Upper lobe of right lung (tissue), 1 donor: ENCODE measurements at regions not wholly inside any gene's neighbourhood (a gene's known extent, or its start where the extent isn't known, plus 50 kb on each side); places are given as distances from the start of the nearest gene placed in this dataset.

Source experiments
- ATAC-seq: fragments of 200-7000 bp; cut with Tn5 transposase; one replicate; pipeline ENCODE4 v1.9.1; 2020; ENCODE audit warnings: mild to moderate bottlenecking, moderate library complexity
- DNase-seq: peaks from one replicate; pipeline ENCODE4 v3.0.0-alpha.2; 2020
- H3K27ac ChIP-seq: fragments of 200-600 bp; one replicate; pipeline ENCODE4 v1.8.0; 2022
- H3K27me3 ChIP-seq: fragments of 200-600 bp; one replicate; pipeline ENCODE4 v1.8.0; 2022; ENCODE audit warnings: mild to moderate bottlenecking
- H3K36me3 ChIP-seq: fragments of 200-600 bp; one replicate; pipeline ENCODE4 v1.8.0; 2022
- H3K4me1 ChIP-seq: fragments of 200-600 bp; one replicate; pipeline ENCODE4 v1.8.0; 2022
- H3K4me3 ChIP-seq: fragments of 200-600 bp; one replicate; pipeline ENCODE4 v1.8.0; 2022; ENCODE audit warnings: mild to moderate bottlenecking
- H3K9me3 ChIP-seq: fragments of 200-600 bp; one replicate; pipeline ENCODE4 v1.8.0; 2022
- CTCF ChIP-seq: fragments of 200-600 bp; IDR thresholded peaks from one replicate; pipeline ENCODE4 v1.8.0; 2022; ENCODE audit warnings: antibody characterized with exemption
- intact Hi-C: fragments of 100-400 bp; cut with DNase I; formaldehyde crosslinking; loops from one replicate; pipeline ENCODE4 v1.11.0; 2022
- donor health status: DM: no; HTN: yes; CAD: no; lungs with severe emphysema.

- intact Hi-C loops, result no loop called here
- no peak for TF ChIP-seq CTCF
- no peak for ATAC-seq
- DNase-seq, result no peak
- H3K9me3 ChIP-seq, result no peaks in the 10 kb centered on the region
- no peak overlapping the region for H3K4me3 ChIP-seq
- no peaks in the 10 kb centered on the region for H3K36me3 ChIP-seq
- no peaks in the 10 kb centered on the region for H3K27me3 ChIP-seq
- H3K27ac ChIP-seq, result no peak overlapping the region
- H3K4me1 ChIP-seq, result no peaks in the 10 kb centered on the region
Measured at GRCh38 chr12:107528731-107529365, 156.8 kb upstream of the PWP1 start.

- no peaks in the 10 kb centered on the region for H3K9me3 ChIP-seq
- intact Hi-C loops, result no loop called here
Measured at GRCh38 chr12:107529991-107530390, 155.6 kb upstream of the PWP1 start.

GRCh38 chr12:107530701-107531100, 154.9 kb upstream of the PWP1 start:
- intact Hi-C loops, result no loop called here

More at GRCh38 chr12:107529991-107530390, 155.6 kb upstream of the PWP1 start:
- Histone ChIP-seq H3K36me3 (no peaks in the 10 kb centered on the region), H3K27me3 (no peaks in the 10 kb centered on the region), H3K4me1 (no peaks in the 10 kb centered on the region), H3K27ac (no peak overlapping the region), H3K4me3 (no peak overlapping the region)
- ATAC-seq, result no peak
- DNase-seq, result no peak
- TF ChIP-seq CTCF, result no peak

DNA sequence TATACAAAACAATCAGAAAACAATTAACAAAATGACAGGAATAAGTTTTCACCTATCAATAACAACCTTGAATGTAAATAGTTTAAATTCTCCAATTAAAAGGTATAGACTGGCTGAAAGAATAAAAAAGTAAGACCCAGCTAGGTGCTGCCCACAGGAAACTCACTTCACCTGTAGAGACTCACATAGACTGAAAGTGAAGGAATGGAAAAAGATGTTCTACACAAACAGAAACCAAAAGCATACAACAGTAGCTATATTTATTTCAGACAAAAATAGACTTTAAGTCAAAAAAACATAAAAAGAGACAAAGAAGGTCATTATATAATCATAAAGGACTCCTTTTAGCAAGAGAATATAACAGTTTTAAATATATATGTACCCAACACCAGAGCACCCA, 152.4 kb upstream of the PWP1 start:
- no peak overlapping the region for H3K4me3 ChIP-seq
- H3K27me3 ChIP-seq, result no peaks in the 10 kb centered on the region
- DNase-seq, result no peak
- no peaks in the 10 kb centered on the region for H3K9me3 ChIP-seq
- no peak for ATAC-seq
- H3K36me3 ChIP-seq, result no peaks in the 10 kb centered on the region
- H3K4me1 ChIP-seq, result no peaks in the 10 kb centered on the region
- H3K27ac ChIP-seq, result no peak overlapping the region
- no peak for TF ChIP-seq CTCF
- intact Hi-C loops, result no loop called here

More at GRCh38 chr12:107530701-107531100, 154.9 kb upstream of the PWP1 start:
- H3K4me1 ChIP-seq, result no peaks in the 10 kb centered on the region
- DNase-seq (no peak), ATAC-seq (no peak)
- H3K4me3 ChIP-seq, result no peak overlapping the region
- no peak overlapping the region for H3K27ac ChIP-seq
- no peak for TF ChIP-seq CTCF
- H3K36me3 ChIP-seq, result no peaks in the 10 kb centered on the region
- H3K9me3 ChIP-seq, result no peaks in the 10 kb centered on the region
- no peaks in the 10 kb centered on the region for H3K27me3 ChIP-seq

- Histone ChIP-seq H3K27me3 (no peaks in the 10 kb centered on the region), H3K4me3 (no peak overlapping the region), H3K9me3 (no peaks in the 10 kb centered on the region), H3K36me3 (no peaks in the 10 kb centered on the region), H3K27ac (no peak overlapping the region), H3K4me1 (no peaks in the 10 kb centered on the region)
- intact Hi-C loops, result no loop called here
- TF ChIP-seq CTCF, result no peak
- ATAC-seq, result no peak
- no peak for DNase-seq
Measured at GRCh38 chr12:107536613-107537012, 149.0 kb upstream of the PWP1 start.
